HepG2 (cell line): ENCODE measurements at regions not wholly inside any gene's neighbourhood (a gene's known extent, or its start where the extent isn't known, plus 50 kb on each side); places are given as distances from the start of the nearest gene placed in this dataset.

Experiments
- EHMT2 ChIP-seq: fragments of 200-600 bp; sonication (generic); IDR thresholded peaks from 2 replicates; pipeline ENCODE4 v1.7.0; 2017; ENCODE audit warnings: antibody characterized with exemption, low read depth, low read length, borderline replicate concordance
- HNF4G ChIP-seq, 2 experiments: sonication (generic) in 1 of 2; formaldehyde crosslinking in 1 of 2; IDR thresholded peaks; 2 replicates each; pipeline versions ENCODE4 v1.4.0 to v1.6.1; 2011 to 2020; ENCODE audit warnings: borderline replicate concordance in 2 of 2, low read depth in 2 of 2, mild to moderate bottlenecking in 2 of 2, low read length in 1 of 2, missing genetic modification reagents in 1 of 2, moderate library complexity in 1 of 2
- IRF1 ChIP-seq: sonication (generic); formaldehyde crosslinking; IDR thresholded peaks from 2 replicates; pipeline ENCODE4 v1.4.0; 2020; ENCODE audit warnings: low read depth, mild to moderate bottlenecking, missing genetic modification reagents
- KMT2B ChIP-seq: IDR thresholded peaks from 2 replicates; pipeline ENCODE4 v1.6.1; 2016; ENCODE audit warnings: missing genetic modification reagents, missing compliant biosample characterization
- NKX3-1 ChIP-seq: sonication (generic); formaldehyde crosslinking; IDR thresholded peaks from 2 replicates; pipeline ENCODE4 v1.5.0; 2020; ENCODE audit warnings: missing genetic modification reagents
- PAX8 ChIP-seq: sonication (generic); formaldehyde crosslinking; IDR thresholded peaks from 2 replicates; pipeline ENCODE4 v1.8.0; 2022; ENCODE audit warnings: mild to moderate bottlenecking, missing genetic modification reagents, borderline replicate concordance
- PBX2 ChIP-seq: IDR thresholded peaks from 2 replicates; pipeline ENCODE4 v1.6.1; 2016; ENCODE audit warnings: control low read depth
- PITX1 ChIP-seq: sonication (generic); formaldehyde crosslinking; IDR thresholded peaks from 2 replicates; pipeline ENCODE4 v1.5.1; 2020; ENCODE audit warnings: mild to moderate bottlenecking, missing genetic modification reagents
- RAD21 ChIP-seq: fragments of 450-650 bp; formaldehyde crosslinking; IDR thresholded peaks from 2 replicates; pipeline ENCODE4 v1.5.0; 2020; ENCODE audit warnings: mild to moderate bottlenecking
- RBM22 ChIP-seq: fragments of 200-400 bp; formaldehyde crosslinking; optimal IDR thresholded peaks from 2 replicates; pipeline ENCODE3; 2017; ENCODE audit warnings: mild to moderate bottlenecking, low read length, moderate library complexity
- REL ChIP-seq: sonication (generic); formaldehyde crosslinking; conservative IDR thresholded peaks from 2 replicates; pipeline ENCODE4 v1.8.0; 2022; ENCODE audit warnings: mild to moderate bottlenecking, missing genetic modification reagents, moderate library complexity
- RFX1 ChIP-seq: fragments of 450-650 bp; IDR thresholded peaks from 2 replicates; pipeline ENCODE4 v1.6.1; 2017
- RFX5 ChIP-seq: IDR thresholded peaks from 2 replicates; pipeline ENCODE4 v1.6.1; 2011; ENCODE audit warnings: low read depth, low read length, improper control_type of control experiment
- SOX5 ChIP-seq: IDR thresholded peaks from 2 replicates; pipeline ENCODE4 v1.6.1; 2016; ENCODE audit warnings: borderline replicate concordance
- STAT5B ChIP-seq: sonication (generic); formaldehyde crosslinking; IDR thresholded peaks from 2 replicates; pipeline ENCODE4 v1.4.0; 2020; ENCODE audit warnings: missing genetic modification reagents
- THYN1 ChIP-seq: sonication (generic); formaldehyde crosslinking; IDR thresholded peaks from 2 replicates; pipeline ENCODE4 v1.8.1; 2023; ENCODE audit warnings: low read depth, mild to moderate bottlenecking, moderate library complexity, missing genetic modification reagents, borderline replicate concordance
- TOPORS ChIP-seq: sonication (generic); formaldehyde crosslinking; IDR thresholded peaks from 2 replicates; pipeline ENCODE4 v1.8.0; 2023; ENCODE audit warnings: mild to moderate bottlenecking, missing genetic modification reagents
- U2AF1 ChIP-seq: fragments of 200-400 bp; formaldehyde crosslinking; optimal IDR thresholded peaks from 2 replicates; pipeline ENCODE3; 2017; ENCODE audit warnings: mild to moderate bottlenecking, low read depth, low read length
- ZFP41 ChIP-seq: sonication (generic); formaldehyde crosslinking; IDR thresholded peaks from 2 replicates; pipeline ENCODE4 v1.4.0; 2020; ENCODE audit warnings: mild to moderate bottlenecking, missing genetic modification reagents, borderline replicate concordance
- ZKSCAN5 ChIP-seq: sonication (generic); formaldehyde crosslinking; IDR thresholded peaks from 2 replicates; pipeline ENCODE4 v1.5.1; 2020; ENCODE audit warnings: mild to moderate bottlenecking, missing genetic modification reagents
- ZNF20 ChIP-seq: sonication (generic); formaldehyde crosslinking; IDR thresholded peaks from 2 replicates; pipeline ENCODE4 v1.4.0; 2020; ENCODE audit warnings: mild to moderate bottlenecking, moderate library complexity, missing genetic modification reagents
- ZNF451 ChIP-seq: sonication (generic); formaldehyde crosslinking; IDR thresholded peaks from 2 replicates; pipeline ENCODE4 v1.5.0; 2020; ENCODE audit warnings: mild to moderate bottlenecking, missing genetic modification reagents
- ZNF530 ChIP-seq: sonication (generic); formaldehyde crosslinking; IDR thresholded peaks from 2 replicates; pipeline ENCODE4 v1.5.0; 2020; ENCODE audit warnings: low read depth, mild to moderate bottlenecking, missing genetic modification reagents
- ZNF552 ChIP-seq: sonication (generic); formaldehyde crosslinking; IDR thresholded peaks from 2 replicates; pipeline ENCODE4 v1.9.0; 2022; ENCODE audit warnings: missing genetic modification reagents, mild to moderate bottlenecking, borderline replicate concordance
- ZNF562 ChIP-seq: sonication (generic); formaldehyde crosslinking; IDR thresholded peaks from 2 replicates; pipeline ENCODE4 v1.8.0; 2022; ENCODE audit warnings: missing genetic modification reagents, borderline replicate concordance
- ZNF781 ChIP-seq: sonication (generic); formaldehyde crosslinking; IDR thresholded peaks from 2 replicates; pipeline ENCODE4 v1.5.1; 2020; ENCODE audit warnings: borderline replicate concordance, mild to moderate bottlenecking, missing genetic modification reagents; ENCODE audit errors: not compliant biosample characterization
- ZNF792 ChIP-seq: IDR thresholded peaks from 2 replicates; pipeline ENCODE4 v1.6.1; 2016
- ZNF839 ChIP-seq: sonication (generic); formaldehyde crosslinking; IDR thresholded peaks from 2 replicates; pipeline ENCODE4 v1.4.0; 2020; ENCODE audit warnings: missing genetic modification reagents, mild to moderate bottlenecking, borderline replicate concordance

GRCh38 chr2:41840702-41841551, 206.9 kb upstream of the PKDCC start (continued):
- TF ChIP-seq ZFP41 (CRISPR knock-in tag) (no peak), RBM22 (no peak), RFX1 (no peak), NKX3-1 (CRISPR knock-in tag) (no peak; the same call in 1 of the 2 replicates), ZNF530 (CRISPR knock-in tag) (no peak), U2AF1 (no peak), REL (no peak), STAT5B (CRISPR knock-in tag) (no peak), ZNF552 (CRISPR knock-in tag) (no peak; the same call in 1 of the 2 replicates), HNF4G (IDR thresholded peaks at IDR 0.05; ENCODE audit: borderline replicate concordance, low read depth, low read length) (no peak), HNF4G (CRISPR knock-in tag; IDR thresholded peaks at IDR 0.05; ENCODE audit: borderline replicate concordance, low read depth) (no peak), RAD21 (CRISPR knock-in tag) (peak; percentile 99), ZKSCAN5 (CRISPR knock-in tag) (no peak), ZNF781 (CRISPR knock-in tag) (no peak), THYN1 (CRISPR knock-in tag) (no peak), IRF1 (no peak; the same call in 1 of the 2 replicates), PBX2 (CRISPR knock-in tag) (no peak), ZNF451 (CRISPR knock-in tag) (0 out of 2 replicates have a peak, but pooled peaks have one; percentile 46), EHMT2 (peak; percentile 59; the same call in 1 of the 2 replicates), SOX5 (CRISPR knock-in tag) (peak; percentile 68), TOPORS (peak; percentile 62; the same call in 1 of the 2 replicates), PAX8 (CRISPR knock-in tag) (no peak), ZNF562 (CRISPR knock-in tag) (no peak), PITX1 (CRISPR knock-in tag) (peak; percentile 86; the same call in 1 of the 2 replicates), RFX5 (peak; percentile 76; the same call in 1 of the 2 replicates), ZNF792 (peak; percentile 91), ZNF20 (CRISPR knock-in tag) (no peak), KMT2B (CRISPR knock-in tag) (0 out of 2 replicates have a peak, but pooled peaks have one; percentile 50), ZNF839 (no peak)
